Thyroid gland (tissue), 4 donors: ENCODE measurements at regions not wholly inside any gene's neighbourhood (a gene's known extent, or its start where the extent isn't known, plus 50 kb on each side); places are given as distances from the start of the nearest gene placed in this dataset.
"Not testable (repeated sequence)": the region's sequence is repeated elsewhere in the genome, so short reads cannot be mapped to it uniquely, and the experiment has no call there.

ENCODE experiments used
- CTCF ChIP-seq, 6 experiments: fragments of 200-600 bp in 3 of 6; fragments of 450-650 bp in 3 of 6; sonication (generic) in 3 of 6; IDR thresholded peaks; one replicate each; pipeline ENCODE4 v1.5.1; 2016 to 2019; ENCODE audit warnings: antibody characterized with exemption in 6 of 6, mild to moderate bottlenecking in 2 of 6, inconsistent platforms in 1 of 6, moderate library complexity in 1 of 6
- POLR2A ChIP-seq, 2 donors: fragments of 450-650 bp; IDR thresholded peaks; one replicate each; pipeline ENCODE4 v1.6.1; 2017; ENCODE audit warnings: antibody characterized with exemption in 2 of 2, mild to moderate bottlenecking in 2 of 2, moderate library complexity in 1 of 2

GRCh38 chr1:76740956-76741355 is 126.3 kb upstream of the ST6GALNAC5 start:
- not testable (repeated sequence) for TF ChIP-seq CTCF, POLR2A (IDR thresholded peaks at IDR 0.05)
